ENCODE measurements at regions not wholly inside any gene's neighbourhood (a gene's known extent, or its start where the extent isn't known, plus 50 kb on each side); places are given as distances from the start of the nearest gene placed in this dataset.

GRCh38 chr3:101992863-101993262 is 143.5 kb downstream of the NFKBIZ start:
- DNase-seq (ENCODE audit: low spot score), result no peak
- no peak overlapping the region for H3K27ac ChIP-seq
- CTCF ChIA-PET, result interaction anchor here (0.6 kb wide), 1 partner anchor 27 kb away, joined by 3 read pairs; no protein-coding TSS in a partner anchor
- POLR2A ChIA-PET (ENCODE audit: low non-redundant PET), result interaction anchor here (0.6 kb wide), 1 partner anchor 125 kb away, joined by 7 read pairs; no protein-coding TSS in a partner anchor
- TF ChIP-seq CTCF (conservative IDR thresholded peaks at IDR 0.05; ENCODE audit: low read depth), result no peak

GRCh38 chr3:101994386-101994785 is 145.1 kb downstream of the NFKBIZ start:
- ChIA-PET POLR2A (ENCODE audit: low non-redundant PET) (no interaction called here), CTCF (no interaction called here)
- TF ChIP-seq CTCF (conservative IDR thresholded peaks at IDR 0.05; ENCODE audit: low read depth), result no peak
- H3K27ac ChIP-seq, result no peak overlapping the region
- DNase-seq (ENCODE audit: low spot score), result peak; percentile 60

GRCh38 chr3:101995371-101996046 is 146.2 kb downstream of the NFKBIZ start:
- TF ChIP-seq CTCF (conservative IDR thresholded peaks at IDR 0.05; ENCODE audit: low read depth), result no peak
- ChIA-PET CTCF (no interaction called here), POLR2A (ENCODE audit: low non-redundant PET) (no interaction called here)
- no peak overlapping the region for H3K27ac ChIP-seq
- no peak for DNase-seq (ENCODE audit: low spot score)

- CTCF ChIA-PET, result interaction anchor here (0.7 kb wide), 1 partner anchor 194 kb away, joined by 3 read pairs; no protein-coding TSS in a partner anchor
- DNase-seq (ENCODE audit: low spot score), result no peak
- TF ChIP-seq CTCF (conservative IDR thresholded peaks at IDR 0.05; ENCODE audit: low read depth), result no peak
- no peak overlapping the region for H3K27ac ChIP-seq
- POLR2A ChIA-PET (ENCODE audit: low non-redundant PET), result no interaction called here
These were observed 147.5 kb downstream of the NFKBIZ start for GRCh38 chr3:101996832-101997231.

GRCh38 chr3:101998256-101998926 is 149.1 kb downstream of the NFKBIZ start:
- no peak for TF ChIP-seq CTCF (conservative IDR thresholded peaks at IDR 0.05; ENCODE audit: low read depth)
- no peak for DNase-seq (ENCODE audit: low spot score)
- CTCF ChIA-PET, result no interaction called here
- H3K27ac ChIP-seq, result no peak overlapping the region
- POLR2A ChIA-PET (ENCODE audit: low non-redundant PET), result no interaction called here

GRCh38 chr3:101999177-101999779 is 150.0 kb downstream of the NFKBIZ start:
- ChIA-PET CTCF (no interaction called here), POLR2A (ENCODE audit: low non-redundant PET) (no interaction called here)
- TF ChIP-seq CTCF (conservative IDR thresholded peaks at IDR 0.05; ENCODE audit: low read depth), result no peak
- no peak overlapping the region for H3K27ac ChIP-seq
- DNase-seq (ENCODE audit: low spot score), result no peak
